NCI-H1105 treated with DMSO at 0.1 percent for 48 hours (cell line): ENCODE measurements at regions not wholly inside any gene's neighbourhood (a gene's known extent, or its start where the extent isn't known, plus 50 kb on each side); places are given as distances from the start of the nearest gene placed in this dataset.

Source experiments
- DNase-seq: peaks from one replicate; lab custom pipeline; 2025; lab: John Stamatoyannopoulos, UW

DNA sequence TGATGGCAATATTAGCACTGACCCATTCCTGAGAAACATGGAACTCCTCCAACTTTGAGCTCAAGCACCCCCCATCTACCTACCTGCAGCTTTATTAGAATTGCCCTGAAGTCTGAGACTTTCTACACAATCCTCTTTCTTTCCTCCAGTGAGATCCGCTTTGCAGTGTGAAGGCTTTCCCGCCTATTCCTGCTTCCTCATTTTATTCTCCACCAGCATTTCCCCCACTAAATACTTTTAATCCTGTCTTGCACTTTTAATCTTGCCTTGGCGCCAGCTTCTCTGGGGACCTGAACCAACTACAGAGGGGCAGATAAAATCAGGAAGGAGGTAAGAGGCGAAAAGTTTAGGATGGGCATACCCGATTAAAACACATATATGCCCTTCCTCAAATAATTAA is 178.1 kb upstream of the PRDM1 start:
- DNase-seq: no peak

- no peak for DNase-seq
These were observed 178.8 kb upstream of the PRDM1 start for GRCh38 chr6:105907301-105907700.

- peak; percentile 84 for DNase-seq
These were observed 183.6 kb upstream of the PRDM1 start for GRCh38 chr6:105902401-105903031.

DNA sequence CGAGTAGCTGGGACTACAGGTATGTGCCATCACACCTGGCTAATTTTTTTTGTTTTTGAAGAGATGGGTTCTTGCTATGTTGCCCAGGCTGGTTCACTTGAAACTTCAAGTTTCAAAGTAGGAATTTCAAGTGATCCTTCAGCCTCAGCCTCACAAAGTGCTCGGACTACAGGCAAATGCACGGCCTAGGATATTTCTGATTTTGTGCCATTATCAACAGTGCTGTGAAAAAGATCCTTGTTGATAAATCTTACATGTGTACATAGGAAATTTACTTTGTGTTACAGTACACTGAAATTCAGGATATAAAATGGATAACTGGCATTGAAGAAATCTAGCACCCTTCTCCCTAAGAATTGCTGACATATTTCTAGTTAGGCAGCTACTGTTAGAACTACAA is 184.6 kb upstream of the PRDM1 start:
- DNase-seq: no peak

GRCh38 chr6:105900125-105900937 is 185.8 kb upstream of the PRDM1 start:
- DNase-seq: no peak

DNA sequence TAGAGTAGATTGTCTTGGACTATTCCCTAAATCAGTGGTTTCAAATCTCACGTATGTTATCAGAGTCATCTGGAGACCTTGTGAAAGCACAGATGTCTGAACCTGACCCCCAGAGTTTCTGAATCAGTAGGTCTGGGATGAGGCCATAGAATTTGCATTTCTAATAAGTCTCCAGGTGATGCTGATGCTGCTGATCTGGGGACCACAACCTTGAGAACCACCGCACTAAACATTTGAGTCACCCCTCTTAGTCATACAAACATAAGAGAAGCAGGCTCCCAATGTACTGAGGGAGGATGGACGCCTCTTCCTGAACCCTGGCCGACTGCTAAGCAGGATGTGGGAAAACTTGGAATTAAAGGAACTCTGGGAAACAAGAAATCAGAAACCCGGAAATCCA is 187.8 kb upstream of the PRDM1 start:
- DNase-seq: no peak

DNA sequence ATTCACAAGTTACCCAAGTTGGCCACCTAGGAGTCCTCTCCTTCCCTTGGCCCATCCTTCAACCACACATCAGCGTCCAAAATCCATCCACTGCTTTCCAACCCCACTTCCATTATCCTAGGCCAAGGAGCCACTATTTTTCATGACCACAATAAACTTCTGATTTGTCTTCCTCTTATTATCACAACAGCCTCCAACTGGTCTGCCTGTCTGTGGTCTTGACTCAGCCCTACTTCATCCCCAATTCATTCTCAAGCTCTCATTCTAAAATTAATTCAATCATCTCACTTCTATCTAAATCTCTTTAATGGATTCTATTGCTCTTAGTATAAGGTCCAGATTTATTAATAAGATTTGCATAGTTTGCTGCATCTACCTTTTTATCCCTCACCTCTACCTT is 189.0 kb upstream of the PRDM1 start:
- no peak for DNase-seq

DNA sequence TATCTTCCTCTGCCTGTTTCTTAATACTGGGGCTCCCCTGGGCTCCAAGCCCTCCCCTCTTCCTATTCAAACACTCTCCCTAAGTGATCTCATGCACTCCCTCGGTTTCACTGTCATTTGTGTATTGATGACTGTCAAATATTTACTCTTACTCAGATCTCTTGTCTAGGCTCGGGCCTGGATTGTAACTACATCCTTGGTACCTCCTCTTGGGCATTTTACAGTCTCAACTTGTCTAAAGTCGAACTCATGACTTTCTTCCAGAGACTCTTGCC is 189.4 kb upstream of the PRDM1 start:
- DNase-seq: no peak

DNA sequence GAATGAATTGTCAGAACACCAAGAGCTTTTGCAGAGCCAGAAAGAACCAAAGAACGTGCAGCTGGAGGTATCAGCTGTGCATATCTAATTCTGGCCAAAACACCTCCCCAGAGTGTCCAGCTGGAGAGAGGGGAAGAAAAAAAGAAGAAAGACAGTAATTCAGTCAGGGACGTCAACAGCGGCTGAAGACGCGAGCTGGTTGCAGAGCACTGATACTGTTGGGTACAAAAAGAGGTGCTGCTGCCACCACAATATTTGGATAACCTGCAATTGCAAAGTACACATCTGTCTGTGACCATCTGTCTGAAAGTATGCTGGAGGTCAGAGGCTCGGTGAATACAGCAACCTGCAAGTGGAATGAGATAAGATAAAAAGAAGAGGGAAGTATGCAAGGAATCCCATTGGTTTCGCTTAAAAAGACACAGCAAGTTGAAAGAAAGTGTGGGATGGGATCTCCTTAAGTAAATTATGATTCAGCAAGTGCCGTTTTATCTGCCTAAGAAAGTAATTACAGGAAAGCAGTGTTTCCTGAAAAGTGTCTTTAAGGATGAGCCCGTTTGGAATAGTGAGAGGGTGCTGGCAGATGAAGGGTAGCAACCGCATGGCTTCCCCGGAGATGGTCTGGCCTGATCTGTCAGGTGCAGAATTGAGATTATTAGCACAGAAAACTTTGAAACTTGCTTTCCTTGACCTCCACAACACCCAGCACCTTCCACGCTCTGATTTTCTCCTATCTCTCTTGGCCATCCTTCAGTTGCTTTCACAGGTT is 189.9 kb upstream of the PRDM1 start:
- no peak for DNase-seq

DNA sequence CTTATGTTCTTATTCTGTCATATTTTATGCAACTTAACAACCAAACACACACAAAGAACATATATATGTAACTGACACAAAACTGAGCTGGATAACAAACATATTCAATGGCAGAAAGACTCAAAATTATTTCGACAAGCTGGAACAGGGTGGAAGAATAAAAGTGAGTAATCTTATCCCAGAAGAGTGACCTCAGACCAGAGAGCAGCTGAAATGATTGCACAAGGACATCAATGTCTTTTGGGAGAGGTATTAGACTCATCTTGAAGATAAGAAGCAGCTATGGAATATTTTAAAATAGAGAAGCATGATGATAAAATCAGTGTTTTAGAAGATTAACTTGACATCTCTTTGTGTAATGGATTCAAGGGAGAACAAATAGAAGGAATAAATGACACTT is 191.6 kb upstream of the PRDM1 start:
- no peak for DNase-seq

DNA sequence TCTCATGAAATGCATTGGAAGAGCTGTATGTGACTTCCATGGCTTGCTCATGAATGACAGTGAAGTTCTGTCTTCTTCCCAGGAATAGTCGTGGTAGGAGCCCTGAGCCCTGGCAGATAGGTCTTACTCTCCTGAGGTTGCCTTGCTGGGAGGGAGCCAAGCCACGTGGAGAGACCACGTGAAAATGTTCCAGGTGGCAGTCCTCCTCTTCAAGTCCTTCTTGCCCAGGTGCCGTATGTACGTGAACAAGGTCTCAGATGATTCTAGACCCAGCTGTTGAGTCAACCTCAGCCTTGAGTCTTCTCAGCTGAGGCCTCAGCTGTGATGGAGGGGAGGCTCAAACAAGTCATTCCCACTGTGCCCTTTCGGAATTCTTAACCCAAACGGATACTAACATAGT is 192.4 kb upstream of the PRDM1 start:
- no peak for DNase-seq

DNA sequence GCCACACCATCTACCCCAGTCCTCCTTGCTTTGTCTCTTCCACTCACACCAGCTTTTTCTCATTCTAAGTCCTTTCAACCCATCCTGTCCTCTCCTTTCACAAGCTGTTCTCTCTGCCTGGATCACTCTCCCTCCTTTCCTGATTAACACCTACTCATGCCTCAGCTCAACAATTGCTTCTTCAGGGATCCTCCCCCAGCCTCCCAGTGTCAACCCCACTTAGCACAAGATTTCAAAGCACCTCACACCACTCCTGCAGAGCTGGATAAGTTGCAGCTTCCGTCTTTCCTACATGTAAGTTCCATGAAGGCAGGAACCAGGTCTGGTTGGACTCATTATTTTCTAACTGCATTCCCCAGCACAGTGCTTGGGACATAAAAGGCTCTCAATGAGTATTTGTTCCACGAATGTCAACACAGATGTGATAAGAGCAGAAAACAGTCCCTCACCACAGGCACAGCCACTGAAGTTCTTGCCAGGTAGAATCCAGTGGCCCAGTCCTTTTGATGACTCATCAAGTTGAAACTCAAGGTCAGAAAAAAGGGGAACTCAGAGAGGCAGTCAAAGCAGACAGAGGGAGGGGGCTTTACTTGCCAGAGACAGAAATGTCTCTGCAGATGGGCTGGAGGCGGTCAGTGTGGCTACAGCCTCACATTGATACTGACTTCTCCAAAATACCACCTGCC is 193.4 kb upstream of the PRDM1 start:
- no peak for DNase-seq

GRCh38 chr6:105890521-105891244 is 195.5 kb upstream of the PRDM1 start:
- no peak for DNase-seq

- no peak for DNase-seq
These were observed 196.2 kb upstream of the PRDM1 start for GRCh38 chr6:105889902-105890301.

DNA sequence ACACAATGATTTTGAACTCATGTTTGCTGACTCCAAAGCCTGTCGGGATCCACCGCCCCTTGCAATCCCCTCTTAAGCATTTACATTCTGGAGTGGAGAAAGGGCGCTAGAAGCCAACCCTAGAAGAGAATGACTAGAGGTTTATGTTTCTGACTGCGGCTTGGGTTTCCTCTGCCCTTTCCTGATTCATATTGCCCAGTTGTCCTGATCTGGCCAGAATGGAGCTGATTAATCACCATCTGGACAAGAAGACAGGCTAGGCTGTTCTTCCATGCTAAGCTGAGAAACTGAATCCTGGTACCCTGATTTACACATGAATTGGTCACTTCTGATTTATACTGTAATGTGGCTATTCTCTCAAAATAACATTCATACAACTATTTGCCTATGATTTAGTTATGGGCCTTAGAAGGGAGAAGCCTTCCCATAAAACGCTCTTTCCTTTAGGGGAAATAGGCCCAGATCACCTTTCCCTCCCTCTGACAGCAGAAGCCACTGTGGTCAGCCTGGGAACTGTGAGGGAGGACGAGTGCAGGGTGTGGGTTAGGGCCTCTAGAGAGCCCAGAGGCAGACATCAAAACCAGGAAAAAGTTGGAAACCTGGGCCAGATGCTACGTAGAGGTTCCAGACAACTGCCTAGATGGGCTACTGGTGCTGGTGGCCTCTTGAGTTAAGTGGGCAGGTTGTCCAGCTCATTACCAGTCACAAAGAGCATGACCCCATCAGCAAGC is 199.2 kb upstream of the PRDM1 start:
- DNase-seq: no peak

DNA sequence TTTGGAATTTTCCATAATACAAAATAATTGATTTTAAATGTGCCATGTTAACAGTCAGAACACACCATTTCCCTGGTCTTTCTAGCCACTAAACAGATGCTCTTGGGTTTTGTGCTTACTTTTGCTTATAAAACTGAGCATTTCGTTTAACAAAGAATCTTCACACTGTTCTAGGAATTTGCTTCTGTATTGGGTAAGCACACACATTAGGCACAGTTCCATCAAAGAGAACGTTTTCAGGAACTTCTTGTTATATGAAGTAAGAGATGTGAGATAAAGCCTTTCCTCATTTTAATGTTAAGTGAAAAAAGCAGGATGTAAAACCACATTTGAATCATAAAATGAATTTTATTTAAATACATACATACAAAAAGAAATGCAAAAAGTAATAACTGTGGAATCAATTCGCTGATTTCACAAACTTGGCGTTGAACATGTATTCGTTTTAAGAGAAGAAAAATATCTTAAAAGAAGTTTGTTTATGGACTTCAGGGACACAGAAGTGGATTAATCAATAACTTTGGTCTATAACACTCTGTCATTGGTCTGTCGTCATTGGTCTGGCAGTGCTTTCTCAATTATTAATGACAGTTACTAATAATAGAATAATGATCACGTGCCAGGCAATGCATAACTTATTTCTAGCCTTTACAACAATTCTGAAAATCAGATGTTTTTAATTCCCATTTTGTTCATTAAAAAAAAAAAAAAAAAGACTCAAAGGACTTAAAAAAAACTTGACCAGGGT is 199.9 kb upstream of the PRDM1 start:
- DNase-seq: no peak

DNA sequence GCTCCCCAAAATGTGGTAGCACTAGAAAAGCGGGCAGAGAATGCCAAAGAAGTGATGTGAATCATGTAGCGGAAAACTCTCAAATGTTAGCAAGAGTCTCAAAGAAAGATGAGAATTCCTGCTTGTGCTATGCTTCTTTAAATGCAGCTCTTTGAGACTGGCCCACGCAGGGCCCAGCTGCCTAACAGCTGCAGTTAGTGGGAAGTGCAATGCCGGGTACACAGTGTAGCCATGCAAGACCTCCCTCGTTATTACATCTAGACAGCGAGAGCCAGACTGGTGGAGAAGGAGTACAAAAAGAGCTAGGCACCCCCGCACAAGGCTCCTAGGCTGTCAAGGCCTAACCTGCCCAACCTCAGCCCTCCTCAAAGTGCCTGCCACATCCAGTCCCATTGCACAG is 201.7 kb upstream of the PRDM1 start:
- DNase-seq: no peak

DNA sequence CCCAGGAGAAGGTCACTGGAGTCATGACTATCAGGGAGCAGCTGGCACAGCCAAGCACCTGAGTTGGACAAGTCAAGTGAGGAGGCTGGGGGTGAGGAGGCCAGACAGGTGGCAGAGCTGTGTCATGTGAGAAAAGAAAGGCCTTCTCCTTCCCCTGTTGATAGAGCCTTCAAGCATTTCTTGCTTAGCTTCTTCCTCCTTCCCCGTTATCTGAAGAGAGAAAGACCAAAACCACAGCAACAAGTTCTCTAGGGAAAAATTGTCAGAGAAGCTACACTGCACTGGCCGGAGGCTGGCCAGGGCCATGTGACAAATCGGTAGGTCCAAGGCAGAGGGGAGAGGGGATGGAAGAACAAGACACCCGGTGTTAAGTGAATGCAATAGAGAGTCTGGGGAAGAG is 202.1 kb upstream of the PRDM1 start:
- no peak for DNase-seq

GRCh38 chr6:105882828-105883227 is 203.3 kb upstream of the PRDM1 start:
- no peak for DNase-seq

DNA sequence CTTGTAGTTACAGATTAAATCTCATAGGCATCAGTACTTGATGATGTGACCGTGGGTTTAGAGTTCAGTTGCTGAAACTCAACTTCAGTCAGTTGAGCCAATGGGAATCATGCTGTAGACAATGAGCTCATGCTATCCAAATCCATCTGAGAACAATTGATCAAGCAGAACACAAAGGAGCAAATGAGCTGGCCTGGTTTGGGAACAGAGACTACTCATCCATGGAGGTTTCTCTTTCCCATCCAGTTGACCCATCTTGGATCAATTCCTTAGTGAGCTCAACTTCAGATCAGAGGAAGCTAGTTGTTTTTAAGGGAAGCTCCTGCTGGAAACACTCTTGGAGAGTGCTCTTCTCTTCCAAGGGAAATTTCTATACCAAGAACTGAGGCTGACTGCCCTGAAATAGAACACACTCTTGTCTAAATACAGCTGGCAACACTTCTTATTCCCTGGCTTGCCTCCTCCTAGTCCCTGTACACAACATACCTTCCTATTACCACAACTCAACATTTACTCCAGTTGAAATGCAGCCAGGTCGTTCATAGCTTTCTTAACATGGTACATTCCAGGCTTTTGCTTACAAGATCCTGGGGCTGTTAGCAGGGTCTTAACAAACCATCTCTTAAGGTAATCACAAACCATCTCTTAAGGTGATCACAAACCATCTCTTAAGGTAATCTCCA is 203.9 kb upstream of the PRDM1 start:
- no peak for DNase-seq
